ENCODE measurements at regions not wholly inside any gene's neighbourhood (a gene's known extent, or its start where the extent isn't known, plus 50 kb on each side); places are given as distances from the start of the nearest gene placed in this dataset.

DNA sequence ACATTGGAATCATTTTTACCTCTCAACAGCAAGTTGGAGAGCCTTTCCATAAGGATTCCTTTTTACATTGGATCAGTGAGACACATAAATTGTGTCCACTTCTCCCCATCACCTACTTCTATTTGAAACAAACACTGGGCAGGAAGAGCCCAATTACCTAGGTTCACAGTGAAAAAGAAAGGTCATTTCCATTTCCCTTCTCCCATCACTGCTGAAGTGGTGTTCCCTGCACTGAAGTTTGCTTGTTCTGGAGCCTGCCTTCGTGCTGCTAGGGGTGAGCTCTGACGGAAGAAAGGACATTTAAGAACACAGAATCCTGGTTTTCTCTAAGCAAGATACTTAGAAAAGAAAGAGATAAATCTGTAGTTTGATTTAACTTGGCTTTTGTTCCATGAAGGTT is 123.8 kb upstream of the ZBTB20 start:
- Mint-ChIP-seq H3K9me3 (ENCODE audit: unreplicated experiment) (no peaks in the 10 kb centered on the region), H3K36me3 (ENCODE audit: unreplicated experiment) (no peaks in the 10 kb centered on the region), H3K4me1 (ENCODE audit: low read depth, unreplicated experiment) (peaks cover 3% of the 10 kb centered on the region), H3K4me3 (ENCODE audit: unreplicated experiment) (no peak overlapping the region), H3K27ac (ENCODE audit: unreplicated experiment) (no peak overlapping the region), H3K27me3 (ENCODE audit: unreplicated experiment) (no peaks in the 10 kb centered on the region)
- TF ChIP-seq, protein P1, sequence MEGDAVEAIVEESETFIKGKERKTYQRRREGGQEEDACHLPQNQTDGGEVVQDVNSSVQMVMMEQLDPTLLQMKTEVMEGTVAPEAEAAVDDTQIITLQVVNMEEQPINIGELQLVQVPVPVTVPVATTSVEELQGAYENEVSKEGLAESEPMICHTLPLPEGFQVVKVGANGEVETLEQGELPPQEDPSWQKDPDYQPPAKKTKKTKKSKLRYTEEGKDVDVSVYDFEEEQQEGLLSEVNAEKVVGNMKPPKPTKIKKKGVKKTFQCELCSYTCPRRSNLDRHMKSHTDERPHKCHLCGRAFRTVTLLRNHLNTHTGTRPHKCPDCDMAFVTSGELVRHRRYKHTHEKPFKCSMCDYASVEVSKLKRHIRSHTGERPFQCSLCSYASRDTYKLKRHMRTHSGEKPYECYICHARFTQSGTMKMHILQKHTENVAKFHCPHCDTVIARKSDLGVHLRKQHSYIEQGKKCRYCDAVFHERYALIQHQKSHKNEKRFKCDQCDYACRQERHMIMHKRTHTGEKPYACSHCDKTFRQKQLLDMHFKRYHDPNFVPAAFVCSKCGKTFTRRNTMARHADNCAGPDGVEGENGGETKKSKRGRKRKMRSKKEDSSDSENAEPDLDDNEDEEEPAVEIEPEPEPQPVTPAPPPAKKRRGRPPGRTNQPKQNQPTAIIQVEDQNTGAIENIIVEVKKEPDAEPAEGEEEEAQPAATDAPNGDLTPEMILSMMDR (IDR thresholded peaks at IDR 0.05; ENCODE audit: partially characterized antibody, unreplicated experiment) = no peak
- DNase-seq = no peak

DNA sequence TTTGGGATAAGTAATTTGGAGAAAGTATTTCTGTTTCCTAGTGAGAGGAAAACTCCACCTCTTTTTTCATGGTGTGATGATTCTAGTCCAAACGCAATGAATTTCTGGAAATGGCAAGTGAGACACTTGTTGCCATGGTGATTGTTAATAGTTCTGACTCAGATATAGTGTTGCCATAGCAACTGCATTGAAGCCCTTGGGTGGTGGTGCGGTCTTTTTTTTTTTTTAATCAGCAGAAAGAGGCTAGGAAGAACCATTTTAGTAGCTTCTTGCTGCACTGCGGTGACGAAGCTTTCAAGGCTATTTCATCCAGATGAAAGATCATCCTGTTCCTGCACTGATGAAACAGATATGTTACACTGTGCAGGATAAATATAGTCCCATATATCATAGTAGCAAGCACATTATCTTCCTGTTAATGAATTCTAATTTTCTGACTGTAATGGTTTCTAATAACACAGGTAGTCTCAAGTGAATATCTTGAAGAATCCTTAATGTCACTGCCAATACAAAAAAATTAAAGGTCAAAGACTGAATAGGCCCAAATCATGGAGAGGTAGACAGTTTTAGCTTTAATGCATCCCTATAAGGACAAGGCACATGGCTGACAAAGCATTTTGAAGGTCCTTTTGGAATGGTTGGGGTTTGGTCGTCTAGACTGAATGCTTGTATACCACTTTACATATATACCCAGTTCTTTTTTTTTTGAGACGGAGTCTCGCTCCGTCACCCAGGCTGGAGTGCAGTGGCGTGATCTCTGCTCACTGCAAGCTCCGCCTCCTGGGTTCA is 125.1 kb upstream of the ZBTB20 start:
- TF ChIP-seq, protein P1 (IDR thresholded peaks at IDR 0.05; ENCODE audit: partially characterized antibody, unreplicated experiment) = no peak
- no peak overlapping the region for H3K27ac Mint-ChIP-seq (ENCODE audit: unreplicated experiment)
- no peaks in the 10 kb centered on the region for H3K36me3 Mint-ChIP-seq (ENCODE audit: unreplicated experiment)
- no peaks in the 10 kb centered on the region for H3K9me3 Mint-ChIP-seq (ENCODE audit: unreplicated experiment)
- no peak overlapping the region for H3K4me3 Mint-ChIP-seq (ENCODE audit: unreplicated experiment)
- H3K4me1 Mint-ChIP-seq (ENCODE audit: low read depth, unreplicated experiment) = peaks cover 3% of the 10 kb centered on the region
- H3K27me3 Mint-ChIP-seq (ENCODE audit: unreplicated experiment) = no peaks in the 10 kb centered on the region
- no peak for DNase-seq

GRCh38 chr3:115275896-115276295 is 128.8 kb upstream of the ZBTB20 start:
- H3K36me3 Mint-ChIP-seq (ENCODE audit: unreplicated experiment) = no peaks in the 10 kb centered on the region
- H3K4me1 Mint-ChIP-seq (ENCODE audit: low read depth, unreplicated experiment) = peaks cover 3% of the 10 kb centered on the region
- no peak for DNase-seq
- H3K9me3 Mint-ChIP-seq (ENCODE audit: unreplicated experiment) = no peaks in the 10 kb centered on the region
- H3K4me3 Mint-ChIP-seq (ENCODE audit: unreplicated experiment) = no peak overlapping the region
- H3K27ac Mint-ChIP-seq (ENCODE audit: unreplicated experiment) = no peak overlapping the region
- no peaks in the 10 kb centered on the region for H3K27me3 Mint-ChIP-seq (ENCODE audit: unreplicated experiment)
- TF ChIP-seq, protein P1 (IDR thresholded peaks at IDR 0.05; ENCODE audit: partially characterized antibody, unreplicated experiment) = no peak

DNA sequence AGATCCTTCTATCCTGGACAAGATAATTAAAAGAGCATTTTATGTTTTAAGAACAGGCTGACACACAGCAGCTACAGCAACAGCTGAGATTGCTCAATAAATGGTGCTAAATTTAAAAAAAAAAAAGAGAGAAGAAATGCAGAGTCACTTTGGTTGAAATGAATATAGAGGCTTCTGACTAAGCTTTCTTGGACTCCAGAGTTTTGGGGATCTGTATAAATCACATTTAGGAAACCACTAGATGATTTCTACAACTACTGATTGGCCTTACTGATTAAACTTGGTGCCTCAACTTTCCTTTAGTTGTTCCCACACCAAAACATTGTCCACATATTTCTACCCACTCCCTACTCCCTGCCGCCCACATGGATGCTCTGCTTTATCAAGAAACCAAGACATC is 132.9 kb upstream of the ZBTB20 start:
- DNase-seq = no peak
- TF ChIP-seq, protein P1 (IDR thresholded peaks at IDR 0.05; ENCODE audit: partially characterized antibody, unreplicated experiment) = no peak
- H3K4me3 Mint-ChIP-seq (ENCODE audit: unreplicated experiment) = no peak overlapping the region

DNA sequence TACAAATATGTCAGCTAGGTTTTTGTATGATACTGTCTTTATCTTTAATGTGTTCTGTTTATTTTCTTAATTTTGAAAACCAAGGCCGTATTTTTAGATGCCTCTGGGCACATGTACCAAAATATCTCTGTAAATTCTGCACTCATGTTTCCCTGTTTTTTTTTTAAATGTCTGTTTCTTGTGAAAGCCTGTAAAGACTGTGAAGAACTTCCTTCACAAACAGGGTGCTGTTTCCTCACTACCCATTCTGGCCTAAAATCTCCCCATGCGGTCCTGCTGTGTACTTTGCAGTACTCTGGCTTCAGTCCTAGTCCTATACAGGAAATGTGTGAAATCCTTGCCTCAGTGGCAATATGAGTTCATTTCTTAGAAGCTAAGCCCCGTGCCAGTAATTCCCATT is 133.4 kb upstream of the ZBTB20 start:
- DNase-seq = no peak
- TF ChIP-seq, protein P1 (IDR thresholded peaks at IDR 0.05; ENCODE audit: partially characterized antibody, unreplicated experiment) = no peak
- H3K27ac Mint-ChIP-seq (ENCODE audit: unreplicated experiment) = no peak overlapping the region
- no peaks in the 10 kb centered on the region for H3K27me3 Mint-ChIP-seq (ENCODE audit: unreplicated experiment)
- no peaks in the 10 kb centered on the region for H3K36me3 Mint-ChIP-seq (ENCODE audit: unreplicated experiment)
- H3K4me1 Mint-ChIP-seq (ENCODE audit: low read depth, unreplicated experiment) = no peaks in the 10 kb centered on the region
- no peak overlapping the region for H3K4me3 Mint-ChIP-seq (ENCODE audit: unreplicated experiment)
- no peaks in the 10 kb centered on the region for H3K9me3 Mint-ChIP-seq (ENCODE audit: unreplicated experiment)

More for the DNA sequence above, 132.9 kb upstream of the ZBTB20 start:
- Mint-ChIP-seq H3K9me3 (ENCODE audit: unreplicated experiment) (no peaks in the 10 kb centered on the region), H3K4me1 (ENCODE audit: low read depth, unreplicated experiment) (no peaks in the 10 kb centered on the region), H3K27ac (ENCODE audit: unreplicated experiment) (no peak overlapping the region), H3K36me3 (ENCODE audit: unreplicated experiment) (no peaks in the 10 kb centered on the region), H3K27me3 (ENCODE audit: unreplicated experiment) (no peaks in the 10 kb centered on the region)
